Calu3 (cell line): ENCODE measurements at regions not wholly inside any gene's neighbourhood (a gene's known extent, or its start where the extent isn't known, plus 50 kb on each side); places are given as distances from the start of the nearest gene placed in this dataset.

ENCODE experiments used
- BruUV-seq: library from RNA; stranded (reverse); fragments of 400-500 nt; replicated peaks from 2 replicates; lab custom pipeline; 2021; lab: Mats Ljungman, UMichigan
- CTCF ChIA-PET: fragments of 300-600 bp; sonication (Branson Sonifier 250); formaldehyde crosslinking; loops from one replicate; lab custom pipeline; 2022; ENCODE audit warnings: antibody characterized with exemption; lab: Charles Lee
- DNase-seq: peaks from one replicate; pipeline ENCODE4 v3.0.0; 2022
- H3K27ac Mint-ChIP-seq: one replicate; pipeline ENCODE4 v1.8.0; 2022; ENCODE audit warnings: mixed read lengths; ENCODE audit not compliant: unreplicated experiment
- H3K27me3 Mint-ChIP-seq: one replicate; pipeline ENCODE4 v1.8.0; 2022; ENCODE audit warnings: mixed read lengths; ENCODE audit not compliant: unreplicated experiment
- H3K36me3 Mint-ChIP-seq: one replicate; pipeline ENCODE4 v1.8.0; 2022; ENCODE audit warnings: mild to moderate bottlenecking, moderate library complexity, mixed read lengths; ENCODE audit not compliant: insufficient read depth, unreplicated experiment
- H3K4me1 Mint-ChIP-seq: one replicate; pipeline ENCODE4 v1.8.0; 2022; ENCODE audit warnings: mild to moderate bottlenecking, low read depth, mixed read lengths; ENCODE audit not compliant: unreplicated experiment
- H3K4me3 Mint-ChIP-seq: one replicate; pipeline ENCODE4 v1.8.0; 2022; ENCODE audit warnings: mild to moderate bottlenecking, low read depth, moderate library complexity, mixed read lengths; ENCODE audit not compliant: unreplicated experiment
- H3K9me3 Mint-ChIP-seq: one replicate; pipeline ENCODE4 v1.8.0; 2022; ENCODE audit warnings: low read depth, mixed read lengths; ENCODE audit not compliant: unreplicated experiment
- intact Hi-C: fragments of 100-400 bp; cut with micrococcal nuclease; formaldehyde crosslinking; loops from one replicate; pipeline ENCODE4 v1.10.0; 2022; ENCODE audit not compliant: unreplicated experiment
- TF ChIP-seq, protein P1 (sequence below): fragments of 200-600 bp; IDR thresholded peaks from one replicate; pipeline ENCODE4 v1.8.0; 2022; ENCODE audit warnings: antibody characterized with exemption; ENCODE audit not compliant: unreplicated experiment

DNA sequence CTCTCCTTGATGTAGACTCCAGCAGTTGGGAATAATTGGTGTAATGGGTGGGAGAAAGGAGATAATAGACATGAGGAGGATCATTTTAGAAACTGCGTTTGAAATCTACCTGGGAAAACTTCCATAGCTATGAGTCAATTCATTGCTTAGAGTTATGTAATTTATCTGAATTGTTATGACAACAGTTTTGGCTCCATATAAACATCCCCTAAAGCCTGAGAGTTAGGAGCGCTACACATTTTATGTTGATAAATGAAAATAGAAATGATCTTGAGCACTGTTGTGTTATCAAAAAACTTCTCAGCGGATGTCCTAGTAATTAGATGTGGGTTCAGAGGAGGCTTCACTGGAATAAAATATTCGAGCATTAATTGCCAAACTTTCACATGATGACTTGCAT, 573.4 kb downstream of the TSN start:
- Mint-ChIP-seq H3K4me3 (no peak overlapping the region), H3K27ac (no peak overlapping the region), H3K9me3 (no peaks in the 10 kb centered on the region), H3K36me3 (no peaks in the 10 kb centered on the region), H3K27me3 (peaks cover 89% of the 10 kb centered on the region), H3K4me1 (no peaks in the 10 kb centered on the region)
- TF ChIP-seq, protein P1, sequence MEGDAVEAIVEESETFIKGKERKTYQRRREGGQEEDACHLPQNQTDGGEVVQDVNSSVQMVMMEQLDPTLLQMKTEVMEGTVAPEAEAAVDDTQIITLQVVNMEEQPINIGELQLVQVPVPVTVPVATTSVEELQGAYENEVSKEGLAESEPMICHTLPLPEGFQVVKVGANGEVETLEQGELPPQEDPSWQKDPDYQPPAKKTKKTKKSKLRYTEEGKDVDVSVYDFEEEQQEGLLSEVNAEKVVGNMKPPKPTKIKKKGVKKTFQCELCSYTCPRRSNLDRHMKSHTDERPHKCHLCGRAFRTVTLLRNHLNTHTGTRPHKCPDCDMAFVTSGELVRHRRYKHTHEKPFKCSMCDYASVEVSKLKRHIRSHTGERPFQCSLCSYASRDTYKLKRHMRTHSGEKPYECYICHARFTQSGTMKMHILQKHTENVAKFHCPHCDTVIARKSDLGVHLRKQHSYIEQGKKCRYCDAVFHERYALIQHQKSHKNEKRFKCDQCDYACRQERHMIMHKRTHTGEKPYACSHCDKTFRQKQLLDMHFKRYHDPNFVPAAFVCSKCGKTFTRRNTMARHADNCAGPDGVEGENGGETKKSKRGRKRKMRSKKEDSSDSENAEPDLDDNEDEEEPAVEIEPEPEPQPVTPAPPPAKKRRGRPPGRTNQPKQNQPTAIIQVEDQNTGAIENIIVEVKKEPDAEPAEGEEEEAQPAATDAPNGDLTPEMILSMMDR: no peak
- DNase-seq: no peak
- intact Hi-C loops: no loop called here
- no TSS peak for BruUV-seq
- CTCF ChIA-PET: no interaction called here

- Mint-ChIP-seq H3K27ac (no peak overlapping the region), H3K27me3 (peaks cover 89% of the 10 kb centered on the region), H3K9me3 (no peaks in the 10 kb centered on the region), H3K4me1 (no peaks in the 10 kb centered on the region), H3K36me3 (no peaks in the 10 kb centered on the region), H3K4me3 (no peak overlapping the region)
- intact Hi-C loops: no loop called here
- CTCF ChIA-PET: no interaction called here
- no peak for DNase-seq
- TF ChIP-seq, protein P1: no peak
- no TSS peak for BruUV-seq
Observed at GRCh38 chr2:122329278-122329677, 573.8 kb downstream of the TSN start.

GRCh38 chr2:122333932-122334331, 578.5 kb downstream of the TSN start:
- TF ChIP-seq, protein P1: no peak
- H3K27ac Mint-ChIP-seq: no peak overlapping the region
- no peaks in the 10 kb centered on the region for H3K36me3 Mint-ChIP-seq
- no TSS peak for BruUV-seq
- no peaks in the 10 kb centered on the region for H3K9me3 Mint-ChIP-seq
- intact Hi-C loops: no loop called here
- H3K4me1 Mint-ChIP-seq: no peaks in the 10 kb centered on the region
- CTCF ChIA-PET: no interaction called here
- no peak overlapping the region for H3K4me3 Mint-ChIP-seq
- peaks cover 58% of the 10 kb centered on the region for H3K27me3 Mint-ChIP-seq
- DNase-seq: no peak

- no peaks in the 10 kb centered on the region for H3K4me1 Mint-ChIP-seq
- no peak overlapping the region for H3K4me3 Mint-ChIP-seq
- CTCF ChIA-PET: no interaction called here
- peaks cover 29% of the 10 kb centered on the region for H3K27me3 Mint-ChIP-seq
- intact Hi-C loops: no loop called here
- no peaks in the 10 kb centered on the region for H3K9me3 Mint-ChIP-seq
- no peak overlapping the region for H3K27ac Mint-ChIP-seq
- no peaks in the 10 kb centered on the region for H3K36me3 Mint-ChIP-seq
- DNase-seq: no peak
- TF ChIP-seq, protein P1: no peak
- BruUV-seq: no TSS peak
Observed at GRCh38 chr2:122338000-122338399, 582.5 kb downstream of the TSN start.
